ENCODE measurements at regions not wholly inside any gene's neighbourhood (a gene's known extent, or its start where the extent isn't known, plus 50 kb on each side); places are given as distances from the start of the nearest gene placed in this dataset.
A peak's percentile ranks its signal among the peaks of the same experiment; 100 is the strongest.

DNA sequence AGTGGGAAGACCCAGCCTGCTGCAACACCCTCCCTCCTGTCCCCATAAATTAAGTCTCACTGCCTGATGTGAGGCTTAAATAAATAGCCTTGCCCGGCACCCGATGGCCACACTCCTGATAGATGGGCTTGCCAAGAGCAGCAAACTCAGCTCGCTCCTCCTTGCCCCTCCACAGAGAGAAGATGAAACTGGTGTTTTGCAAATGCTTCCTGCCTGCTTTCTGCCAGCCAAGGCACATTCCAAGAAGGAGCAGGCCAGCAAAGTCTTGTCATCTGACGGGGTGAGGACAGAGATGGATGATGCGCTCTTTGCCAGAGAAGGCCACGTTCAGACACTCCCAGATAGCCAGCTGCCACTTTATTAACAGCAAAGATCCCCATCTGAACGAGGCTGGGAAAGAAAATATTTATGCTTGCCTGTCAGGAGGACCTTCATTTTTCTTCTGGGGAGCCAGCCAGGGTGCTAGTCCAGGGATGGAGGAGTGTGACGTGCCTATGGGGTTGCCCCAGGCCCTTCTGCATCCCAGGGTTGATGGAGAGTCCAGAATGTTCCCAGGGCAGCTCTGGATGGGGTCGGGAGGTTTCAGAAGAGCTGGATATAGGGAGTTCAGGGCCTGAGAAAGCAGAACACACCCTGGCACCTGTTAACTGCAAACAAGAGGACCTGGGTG, 265.4 kb downstream of the FOXD2 start:
- no peak for DNase-seq (ENCODE audit: low spot score)

DNA sequence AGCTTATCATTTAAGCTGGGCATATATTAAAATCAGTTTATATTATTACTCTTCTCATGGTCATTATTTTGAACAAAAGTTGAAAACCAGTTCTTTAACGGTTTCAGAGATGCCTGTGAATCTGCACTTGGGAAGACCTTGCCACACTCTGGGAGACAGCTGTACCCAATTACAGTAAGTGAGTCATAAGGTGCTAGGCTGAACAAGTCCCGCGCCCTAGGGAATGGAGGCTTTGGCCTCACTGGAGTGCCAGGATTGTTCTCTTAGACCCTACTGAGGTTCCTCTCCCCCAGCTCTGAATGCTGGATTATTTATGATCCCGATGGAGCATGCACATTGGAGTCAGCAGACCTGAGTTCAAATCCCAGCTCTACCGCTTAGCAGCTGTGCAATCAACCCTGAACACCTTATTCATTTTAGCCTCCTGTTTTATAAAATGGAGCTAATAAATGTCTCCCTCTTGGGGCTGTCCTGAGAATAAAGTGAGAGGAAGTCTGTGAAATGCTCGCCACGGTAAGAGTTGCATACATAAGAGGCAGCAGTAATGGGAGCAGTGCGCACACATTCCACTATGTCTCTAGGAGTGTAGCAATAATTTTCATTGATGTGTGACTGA, 266.2 kb downstream of the FOXD2 start:
- DNase-seq (ENCODE audit: low spot score): no peak

DNA sequence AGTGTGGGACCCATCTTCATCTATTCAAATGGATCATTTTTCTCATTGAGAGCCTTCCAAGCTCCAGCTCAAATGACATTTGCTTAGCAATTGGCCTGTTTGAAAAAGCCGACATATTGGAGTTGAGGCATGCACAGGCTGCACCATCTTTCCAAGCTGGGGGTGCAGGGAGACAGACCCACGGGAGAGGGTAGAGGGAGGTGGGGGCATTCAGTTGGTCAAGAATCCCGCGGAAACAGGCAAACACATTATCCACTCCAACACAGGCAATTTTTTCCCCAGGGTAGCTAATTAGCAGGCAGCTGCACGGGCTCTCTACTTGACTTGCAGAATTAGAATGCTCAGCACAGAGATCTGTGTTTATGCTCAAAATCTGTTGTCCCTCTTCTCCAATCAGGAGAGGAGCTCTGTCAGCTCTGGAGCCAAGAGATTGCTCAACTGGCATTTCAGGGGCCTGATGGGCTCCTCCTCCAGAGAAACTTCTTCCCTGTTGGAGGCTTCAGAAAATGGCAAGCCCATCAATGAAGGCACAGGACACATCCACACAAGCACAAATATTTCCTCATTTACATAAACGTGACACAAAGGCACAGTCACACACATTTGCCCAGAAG, 267.8 kb downstream of the FOXD2 start:
- no peak for DNase-seq (ENCODE audit: low spot score)

DNA sequence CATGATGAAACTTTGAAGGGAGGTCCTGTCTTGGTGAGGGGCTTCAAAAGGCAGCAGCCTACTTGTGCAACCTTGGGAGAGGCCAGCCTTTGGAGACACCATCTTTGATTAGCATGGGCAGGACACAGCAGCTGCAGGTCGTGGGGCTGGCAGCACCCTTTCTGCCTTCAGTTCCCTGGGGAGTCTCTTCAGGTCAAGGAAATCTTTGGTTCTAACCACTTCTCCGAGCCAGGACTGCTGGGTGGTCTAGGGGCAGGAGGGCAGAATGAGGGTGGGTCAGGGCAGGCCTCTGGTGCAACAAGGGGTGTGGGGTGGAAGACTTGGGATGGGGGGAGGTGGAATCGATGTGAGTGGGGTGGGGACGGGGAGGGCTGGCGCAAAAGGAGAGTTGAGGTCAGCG, 269.7 kb downstream of the FOXD2 start:
- no peak for DNase-seq (ENCODE audit: low spot score)

DNA sequence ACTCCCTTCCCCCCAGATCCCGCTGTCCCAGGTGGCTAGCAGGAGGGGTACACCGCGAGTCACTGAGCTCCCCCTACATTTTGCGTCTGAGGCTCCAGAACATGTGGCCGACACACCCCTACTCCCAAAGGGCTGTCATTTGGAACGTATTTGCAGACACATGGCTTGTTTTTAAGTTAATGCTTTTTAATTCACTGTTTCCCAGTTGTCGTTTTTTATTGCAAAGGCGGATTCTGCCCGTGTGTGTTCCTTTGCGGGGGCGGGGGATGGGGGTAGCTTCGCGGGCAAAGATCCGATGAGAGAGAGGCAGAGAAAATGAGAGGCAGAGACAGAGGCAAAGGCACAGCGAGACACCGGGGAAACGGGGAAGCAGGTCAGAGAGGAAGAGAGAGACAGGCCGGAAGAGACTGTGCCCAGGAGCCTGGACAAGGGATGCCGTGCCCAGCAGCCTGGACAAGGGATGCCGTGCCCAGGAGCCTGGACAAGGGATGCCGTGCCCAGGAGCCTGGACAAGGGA, 270.2 kb downstream of the FOXD2 start:
- no peak for DNase-seq (ENCODE audit: low spot score)

DNA sequence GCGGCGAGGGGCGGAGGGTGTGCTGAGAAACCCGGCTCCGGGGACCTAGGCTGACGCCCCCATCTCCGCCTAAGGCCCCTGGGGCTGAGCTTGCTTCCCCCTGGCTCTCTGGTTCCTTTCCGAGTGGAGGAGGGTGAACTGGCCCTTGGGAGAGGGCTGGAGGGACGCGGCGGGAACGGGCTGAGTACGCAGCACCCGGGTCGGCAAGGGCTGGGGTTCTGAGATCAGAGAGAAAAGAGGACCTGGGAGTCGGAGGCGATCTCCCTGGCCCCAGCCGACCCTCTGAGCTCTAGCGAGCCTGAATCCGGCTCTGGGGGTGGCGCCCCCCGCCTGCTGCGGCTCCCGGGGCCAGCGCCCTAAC, 270.8 kb downstream of the FOXD2 start:
- DNase-seq (ENCODE audit: low spot score): peak; percentile 57

DNA sequence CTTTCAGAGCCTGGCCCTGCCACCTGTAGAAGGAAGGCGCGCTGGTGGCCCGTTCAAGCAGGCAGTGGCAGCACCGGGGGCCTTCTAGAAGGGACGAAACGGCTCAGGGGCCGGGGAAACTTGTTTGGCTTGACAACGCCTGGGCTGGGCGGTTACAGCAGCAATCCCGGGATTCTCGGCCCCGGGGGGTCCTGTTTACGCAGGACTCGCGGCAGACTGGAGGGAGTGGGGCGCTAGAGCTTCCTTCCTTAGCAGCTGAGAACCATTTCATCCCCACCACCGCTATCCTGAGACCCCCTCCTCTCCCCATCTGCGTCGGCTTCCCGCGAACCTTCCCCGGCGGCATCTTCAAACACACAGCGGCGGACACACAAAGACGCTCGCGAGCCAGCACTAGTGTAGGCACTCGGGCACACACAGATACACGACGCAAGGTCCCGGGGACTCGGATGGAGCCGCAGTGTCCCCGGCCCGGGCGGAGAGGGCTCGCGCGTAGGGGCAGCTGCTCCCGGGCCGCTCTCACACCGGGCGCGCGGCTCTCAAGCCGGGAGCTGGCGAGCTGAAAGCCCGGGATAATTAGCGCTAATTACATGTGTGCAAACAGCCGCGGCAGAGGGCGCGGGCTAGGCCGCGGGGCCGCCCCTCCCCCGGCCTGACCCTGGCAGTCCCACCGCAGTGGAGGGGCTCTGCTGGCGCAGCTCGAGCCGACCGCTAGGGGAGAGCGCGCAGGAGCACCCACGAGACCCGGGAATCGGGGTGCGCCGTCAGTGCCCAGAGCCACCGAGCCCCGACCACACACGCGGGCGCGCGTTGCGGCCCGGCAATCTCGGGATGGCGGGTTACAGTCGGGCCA, 271.4 kb downstream of the FOXD2 start:
- peak; percentile 81 for DNase-seq (ENCODE audit: low spot score)

DNA sequence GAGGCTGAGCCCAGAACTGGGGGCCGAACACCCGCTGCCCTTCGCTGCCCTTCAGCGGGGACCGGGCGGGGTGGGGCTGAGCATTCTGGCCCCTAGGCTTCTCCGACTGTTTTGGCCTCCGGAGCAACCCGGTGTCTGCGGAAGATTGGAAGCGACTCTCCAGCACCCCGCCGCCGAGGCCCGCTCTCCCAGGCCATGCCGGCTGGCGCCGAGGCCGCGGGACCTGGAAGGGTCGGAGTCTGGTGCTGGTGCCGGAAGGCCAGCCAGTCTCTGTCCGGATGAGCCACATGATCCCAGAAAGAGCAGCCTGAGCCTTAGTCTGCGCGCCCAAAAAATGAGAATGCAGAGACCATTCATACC, 272.0 kb downstream of the FOXD2 start:
- DNase-seq (ENCODE audit: low spot score): no peak

DNA sequence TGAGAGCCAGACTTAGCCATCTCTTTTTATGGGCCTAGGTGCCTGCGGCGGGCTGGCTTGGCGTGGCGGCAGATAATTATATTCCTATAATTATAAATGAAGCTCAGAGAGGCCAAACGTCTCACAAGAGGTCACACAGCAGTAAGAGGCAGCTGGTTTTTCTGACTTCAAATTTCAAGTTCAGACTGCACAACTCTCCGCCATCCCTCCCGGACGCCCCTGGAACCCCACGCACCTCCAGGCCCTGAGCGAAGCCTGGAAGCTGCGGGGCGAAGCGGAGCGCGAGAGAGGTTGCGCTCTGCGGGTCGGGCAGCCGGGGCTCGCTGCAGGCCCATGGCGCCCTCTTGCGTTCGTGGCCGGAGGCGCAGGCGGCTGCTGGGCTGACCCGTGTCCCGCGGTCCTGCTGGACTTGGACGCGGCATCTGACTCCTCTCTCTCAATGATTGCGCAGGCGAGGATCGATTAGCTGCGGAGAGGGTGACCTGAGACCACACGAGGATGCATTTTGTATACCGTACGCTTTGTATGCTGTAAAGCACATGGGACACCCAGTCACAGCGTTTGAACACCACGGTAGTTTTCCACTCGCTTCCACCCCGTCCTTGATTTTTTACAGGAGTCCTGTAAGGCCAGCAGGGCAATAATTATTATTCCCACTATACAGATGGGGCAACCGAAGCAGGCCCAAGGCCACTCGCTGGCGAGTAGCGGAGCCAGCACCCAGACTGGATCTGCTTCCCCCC, 272.7 kb downstream of the FOXD2 start:
- DNase-seq (ENCODE audit: low spot score): peak; percentile 90

Data from ecto neural progenitor cell (in vitro differentiated cells).